OCI-LY1 (cell line): ENCODE measurements at regions not wholly inside any gene's neighbourhood (a gene's known extent, or its start where the extent isn't known, plus 50 kb on each side); places are given as distances from the start of the nearest gene placed in this dataset.

Source experiments
- EZH2 ChIP-seq: fragments of 200-600 bp; sonication (generic), shearing (Covaris generic); IDR thresholded peaks from 2 replicates; pipeline ENCODE4 v1.8.0; 2017; ENCODE audit warnings: borderline replicate concordance, mixed run types, mild to moderate bottlenecking, antibody characterized with exemption, low read length, moderate library complexity, mixed read lengths
- TF ChIP-seq, protein P1 (sequence below): fragments of 200-600 bp; sonication (generic), shearing (Covaris generic); IDR thresholded peaks from 2 replicates; pipeline ENCODE4 v1.5.1; 2017; ENCODE audit warnings: mild to moderate bottlenecking, antibody characterized with exemption, low read length, moderate library complexity, mixed read lengths

DNA sequence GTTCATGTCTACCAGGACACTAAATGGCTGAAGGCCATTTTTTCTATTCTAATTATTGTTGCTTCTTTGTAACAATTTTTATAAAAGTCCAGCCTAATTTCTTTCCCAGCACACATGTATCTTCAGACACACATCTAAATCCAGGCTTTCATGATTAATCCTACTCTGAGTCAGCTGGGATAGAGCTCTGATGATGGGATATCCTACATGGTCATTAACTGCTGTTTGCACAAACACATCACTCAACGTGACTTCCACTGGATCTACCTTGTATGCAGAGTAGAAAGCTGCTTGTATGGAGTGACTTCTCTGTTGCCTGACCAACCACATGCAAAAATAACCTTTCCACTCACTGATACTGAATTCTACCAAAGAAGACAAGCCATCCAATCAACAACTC is 260.9 kb downstream of the AHR start:
- TF ChIP-seq EZH2: no peak
- TF ChIP-seq, protein P1, sequence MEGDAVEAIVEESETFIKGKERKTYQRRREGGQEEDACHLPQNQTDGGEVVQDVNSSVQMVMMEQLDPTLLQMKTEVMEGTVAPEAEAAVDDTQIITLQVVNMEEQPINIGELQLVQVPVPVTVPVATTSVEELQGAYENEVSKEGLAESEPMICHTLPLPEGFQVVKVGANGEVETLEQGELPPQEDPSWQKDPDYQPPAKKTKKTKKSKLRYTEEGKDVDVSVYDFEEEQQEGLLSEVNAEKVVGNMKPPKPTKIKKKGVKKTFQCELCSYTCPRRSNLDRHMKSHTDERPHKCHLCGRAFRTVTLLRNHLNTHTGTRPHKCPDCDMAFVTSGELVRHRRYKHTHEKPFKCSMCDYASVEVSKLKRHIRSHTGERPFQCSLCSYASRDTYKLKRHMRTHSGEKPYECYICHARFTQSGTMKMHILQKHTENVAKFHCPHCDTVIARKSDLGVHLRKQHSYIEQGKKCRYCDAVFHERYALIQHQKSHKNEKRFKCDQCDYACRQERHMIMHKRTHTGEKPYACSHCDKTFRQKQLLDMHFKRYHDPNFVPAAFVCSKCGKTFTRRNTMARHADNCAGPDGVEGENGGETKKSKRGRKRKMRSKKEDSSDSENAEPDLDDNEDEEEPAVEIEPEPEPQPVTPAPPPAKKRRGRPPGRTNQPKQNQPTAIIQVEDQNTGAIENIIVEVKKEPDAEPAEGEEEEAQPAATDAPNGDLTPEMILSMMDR: no peak
